Caco-2 (cell line): ENCODE measurements at regions not wholly inside any gene's neighbourhood (a gene's known extent, or its start where the extent isn't known, plus 50 kb on each side); places are given as distances from the start of the nearest gene placed in this dataset.

Source experiments
- BruUV-seq: library from RNA; stranded (reverse); fragments of 400-500 nt; replicated peaks from 2 replicates; lab custom pipeline; 2021; lab: Mats Ljungman, UMichigan
- CTCF ChIA-PET: fragments of 300-600 bp; sonication (Branson Sonifier 250); formaldehyde crosslinking; loops from one replicate; lab custom pipeline; 2022; ENCODE audit warnings: antibody characterized with exemption; lab: Charles Lee
- POLR2A ChIA-PET: fragments of 300-600 bp; sonication (Branson Sonifier 250); formaldehyde crosslinking; loops from one replicate; lab custom pipeline; 2022; ENCODE audit warnings: antibody characterized with exemption; lab: Charles Lee
- DNase-seq, 2 experiments: peaks; one replicate each; pipeline versions ENCODE4 v3.0.0 to v3.0.0-alpha.2; 2020 to 2022
- H3K27me3 ChIP-seq: replicated peaks from 2 replicates; pipeline ENCODE4 v1.6.0; 2011; ENCODE audit warnings: low read length; ENCODE audit not compliant: control insufficient read depth, insufficient read depth
- H3K36me3 ChIP-seq: 2 replicates; pipeline ENCODE4 v1.5.1; 2011; ENCODE audit warnings: low read length; ENCODE audit not compliant: control insufficient read depth, insufficient read depth
- H3K4me1 ChIP-seq: fragments of 250-450 bp; sonication (Bioruptor Pico); 2 replicates; pipeline ENCODE4 v1.5.1; 2020; ENCODE audit warnings: mild to moderate bottlenecking
- H3K4me3 ChIP-seq: 2 replicates; pipeline ENCODE4 v1.5.1; 2011; ENCODE audit warnings: low read depth, mild to moderate bottlenecking, control low read depth, low read length
- H3K9me3 ChIP-seq: fragments of 250-450 bp; sonication (Bioruptor Pico); 2 replicates; pipeline ENCODE4 v1.5.1; 2020; ENCODE audit warnings: mild to moderate bottlenecking, moderate library complexity
- H3K27ac Mint-ChIP-seq: one replicate; pipeline ENCODE4 v1.8.0; 2022; ENCODE audit warnings: mixed read lengths; ENCODE audit not compliant: unreplicated experiment
- H3K27me3 Mint-ChIP-seq: one replicate; pipeline ENCODE4 v1.8.0; 2022; ENCODE audit warnings: mixed read lengths; ENCODE audit not compliant: insufficient read depth, unreplicated experiment
- H3K36me3 Mint-ChIP-seq: one replicate; pipeline ENCODE4 v1.8.0; 2022; ENCODE audit warnings: mild to moderate bottlenecking, mixed read lengths; ENCODE audit not compliant: insufficient read depth, unreplicated experiment
- H3K4me1 Mint-ChIP-seq: one replicate; pipeline ENCODE4 v1.8.0; 2022; ENCODE audit warnings: low read depth, mixed read lengths; ENCODE audit not compliant: unreplicated experiment
- H3K4me3 Mint-ChIP-seq: one replicate; pipeline ENCODE4 v1.8.0; 2022; ENCODE audit warnings: mild to moderate bottlenecking, moderate library complexity, mixed read lengths; ENCODE audit not compliant: unreplicated experiment
- H3K9me3 Mint-ChIP-seq: one replicate; pipeline ENCODE4 v1.8.0; 2022; ENCODE audit warnings: mixed read lengths; ENCODE audit not compliant: unreplicated experiment
- CTCF ChIP-seq, 2 experiments: fragments of 200-600 bp in 1 of 2; IDR thresholded peaks; 1 replicate in 1 of 2; 2 replicates in 1 of 2; pipeline versions ENCODE4 v1.5.1 to v1.8.0; 2011 to 2022; ENCODE audit warnings: antibody characterized with exemption in 1 of 2, control low read depth in 1 of 2, inconsistent platforms in 1 of 2, low read depth in 1 of 2, low read length in 1 of 2, mild to moderate bottlenecking in 1 of 2, moderate library complexity in 1 of 2; ENCODE audit not compliant: insufficient read depth in 1 of 2, severe bottlenecking in 1 of 2, unreplicated experiment in 1 of 2
- intact Hi-C: fragments of 100-400 bp; cut with micrococcal nuclease; formaldehyde crosslinking; loops from one replicate; pipeline ENCODE4 v1.10.0; 2022; ENCODE audit not compliant: unreplicated experiment

GRCh38 chr16:76787394-76787793, 403.6 kb upstream of the MON1B start:
- H3K27me3 ChIP-seq, result no peaks in the 10 kb centered on the region
- no peak for TF ChIP-seq CTCF (IDR thresholded peaks at IDR 0.05; ENCODE audit: insufficient read depth in 1 of 2, low read depth in 1 of 2, low read length in 1 of 2, severe bottlenecking in 1 of 2, unreplicated experiment in 1 of 2)
- H3K9me3 Mint-ChIP-seq, result no peaks in the 10 kb centered on the region
- DNase-seq, result no peak
- ChIA-PET POLR2A (no interaction called here), CTCF (no interaction called here)
- peaks cover 3% of the 10 kb centered on the region for H3K27me3 Mint-ChIP-seq
- H3K9me3 ChIP-seq, result no peaks in the 10 kb centered on the region
- no peak overlapping the region for H3K4me3 ChIP-seq
- no peaks in the 10 kb centered on the region for H3K4me1 Mint-ChIP-seq
- no peaks in the 10 kb centered on the region for H3K4me1 ChIP-seq
- intact Hi-C loops, result no loop called here
- H3K4me3 Mint-ChIP-seq, result no peak overlapping the region
- no peaks in the 10 kb centered on the region for H3K36me3 Mint-ChIP-seq
- H3K36me3 ChIP-seq, result no peaks in the 10 kb centered on the region
- BruUV-seq, result no TSS peak
- no peak overlapping the region for H3K27ac Mint-ChIP-seq

GRCh38 chr16:76791151-76791550, 399.8 kb upstream of the MON1B start:
- no peaks in the 10 kb centered on the region for H3K4me1 Mint-ChIP-seq
- ChIA-PET CTCF (no interaction called here), POLR2A (no interaction called here)
- H3K9me3 Mint-ChIP-seq, result no peaks in the 10 kb centered on the region
- no TSS peak for BruUV-seq
- no peak for DNase-seq
- H3K27ac Mint-ChIP-seq, result no peak overlapping the region
- H3K4me1 ChIP-seq, result no peaks in the 10 kb centered on the region
- peaks cover under 1% of the 10 kb centered on the region for H3K27me3 Mint-ChIP-seq
- intact Hi-C loops, result no loop called here
- H3K9me3 ChIP-seq, result no peaks in the 10 kb centered on the region
- no peaks in the 10 kb centered on the region for H3K36me3 Mint-ChIP-seq
- no peaks in the 10 kb centered on the region for H3K27me3 ChIP-seq
- no peaks in the 10 kb centered on the region for H3K36me3 ChIP-seq
- H3K4me3 Mint-ChIP-seq, result no peak overlapping the region
- no peak overlapping the region for H3K4me3 ChIP-seq
- TF ChIP-seq CTCF (IDR thresholded peaks at IDR 0.05; ENCODE audit: insufficient read depth in 1 of 2, low read depth in 1 of 2, low read length in 1 of 2, severe bottlenecking in 1 of 2, unreplicated experiment in 1 of 2), result no peak

GRCh38 chr16:76796416-76796815, 394.6 kb upstream of the MON1B start:
- POLR2A ChIA-PET, result interaction anchor here (0.6 kb wide), 1 partner anchor 28 kb away, joined by 5 read pairs; no protein-coding TSS in a partner anchor
- Mint-ChIP-seq H3K4me3 (no peak overlapping the region), H3K27ac (no peak overlapping the region), H3K36me3 (no peaks in the 10 kb centered on the region), H3K4me1 (no peaks in the 10 kb centered on the region), H3K27me3 (peaks cover 13% of the 10 kb centered on the region), H3K9me3 (no peaks in the 10 kb centered on the region)
- CTCF ChIA-PET, result interaction anchor here (0.6 kb wide), 2 partner anchors 85 to 485 kb away, joined by 3 to 4 read pairs; no protein-coding TSS in a partner anchor
- no peak for DNase-seq
- no peaks in the 10 kb centered on the region for H3K27me3 ChIP-seq
- intact Hi-C loops, result no loop called here
- no peak overlapping the region for H3K4me3 ChIP-seq
- no peaks in the 10 kb centered on the region for H3K4me1 ChIP-seq
- BruUV-seq, result no TSS peak
- TF ChIP-seq CTCF (IDR thresholded peaks at IDR 0.05; ENCODE audit: insufficient read depth in 1 of 2, low read depth in 1 of 2, low read length in 1 of 2, severe bottlenecking in 1 of 2, unreplicated experiment in 1 of 2), result no peak
- no peaks in the 10 kb centered on the region for H3K9me3 ChIP-seq
- H3K36me3 ChIP-seq, result no peaks in the 10 kb centered on the region
